ENCODE measurements at regions not wholly inside any gene's neighbourhood (a gene's known extent, or its start where the extent isn't known, plus 50 kb on each side); places are given as distances from the start of the nearest gene placed in this dataset.
A peak's percentile ranks its signal among the peaks of the same experiment; 100 is the strongest.

DNA sequence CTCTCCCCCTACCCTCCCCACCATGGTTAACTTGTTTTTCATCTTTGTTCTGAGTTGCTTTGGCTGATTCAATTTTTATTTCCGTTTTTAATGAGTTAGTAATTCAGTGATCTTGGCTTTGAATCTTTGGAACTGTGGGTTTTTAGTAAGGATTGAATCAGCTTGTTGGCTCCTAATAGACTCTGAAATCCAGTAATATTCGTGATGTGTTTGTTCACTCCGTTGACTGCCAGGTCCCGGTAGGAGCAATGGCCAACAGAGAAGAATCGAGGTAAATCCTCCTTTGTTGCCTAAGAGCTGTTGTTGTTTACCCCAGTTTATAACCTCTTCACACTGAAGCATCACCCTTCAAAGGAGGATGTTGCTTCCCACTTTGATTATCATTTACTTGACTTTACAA lies 92.7 kb downstream of the PCSK1 start:
- no peak for DNase-seq (ENCODE audit: low read depth in 2 of 2)

DNA sequence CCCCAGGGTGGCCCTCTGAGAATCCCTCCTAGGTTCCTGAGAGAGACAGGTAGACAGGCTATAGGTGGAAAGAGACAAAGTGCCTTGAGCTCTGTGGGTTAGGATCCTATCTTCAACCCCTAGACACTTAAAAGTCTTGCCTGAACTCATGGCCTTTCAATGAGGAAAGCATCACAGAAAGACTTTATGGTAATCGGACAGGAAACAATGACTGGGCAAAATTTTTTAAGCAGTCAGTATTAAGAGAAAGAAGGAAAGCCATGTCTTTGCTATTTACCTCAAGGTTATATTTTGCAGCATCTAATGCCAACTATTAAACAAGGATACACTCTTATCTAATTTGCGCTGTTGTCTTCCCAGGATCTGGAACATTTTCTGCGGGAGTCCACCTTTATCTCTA lies 93.2 kb downstream of the PCSK1 start:
- DNase-seq (ENCODE audit: low read depth in 2 of 2), result no peak

DNA sequence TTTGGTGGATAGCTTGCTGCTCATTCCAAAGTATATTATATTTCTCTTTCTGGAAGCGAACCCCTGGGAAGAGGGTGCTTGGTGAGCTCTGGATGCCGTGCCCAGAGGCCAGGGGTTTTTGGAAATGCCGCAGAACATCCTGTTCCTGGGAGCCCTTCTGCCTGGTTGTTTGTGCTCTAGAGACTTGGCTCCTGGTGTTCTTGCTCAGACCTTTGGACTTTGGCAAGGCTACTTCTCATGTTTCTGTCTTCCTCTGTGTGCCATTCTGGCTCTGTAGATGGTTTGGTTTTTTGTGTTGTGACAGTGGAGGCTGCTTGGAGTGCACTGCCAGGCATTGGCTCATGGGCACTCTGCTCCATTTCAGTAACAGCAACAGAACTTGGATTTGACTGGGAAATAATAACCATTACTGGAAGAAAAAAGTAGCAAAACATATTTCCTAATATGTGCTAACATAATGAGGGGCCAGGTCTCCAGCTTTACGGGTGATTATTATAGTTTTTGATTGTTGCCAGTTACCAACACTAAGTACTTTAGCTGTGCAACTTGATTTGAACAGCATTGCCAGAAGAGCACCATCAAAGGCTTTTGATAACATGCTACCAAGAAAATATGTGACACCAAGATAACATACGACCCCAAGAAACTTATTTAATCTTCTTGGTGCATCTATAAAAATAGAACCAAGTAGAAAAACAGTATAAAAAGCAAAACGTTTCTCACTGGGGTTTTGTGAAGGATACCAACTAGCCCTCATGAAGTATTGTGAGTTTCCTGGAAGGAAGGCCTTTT lies 94.2 kb downstream of the PCSK1 start:
- DNase-seq (ENCODE audit: low read depth in 2 of 2), result no peak

DNA sequence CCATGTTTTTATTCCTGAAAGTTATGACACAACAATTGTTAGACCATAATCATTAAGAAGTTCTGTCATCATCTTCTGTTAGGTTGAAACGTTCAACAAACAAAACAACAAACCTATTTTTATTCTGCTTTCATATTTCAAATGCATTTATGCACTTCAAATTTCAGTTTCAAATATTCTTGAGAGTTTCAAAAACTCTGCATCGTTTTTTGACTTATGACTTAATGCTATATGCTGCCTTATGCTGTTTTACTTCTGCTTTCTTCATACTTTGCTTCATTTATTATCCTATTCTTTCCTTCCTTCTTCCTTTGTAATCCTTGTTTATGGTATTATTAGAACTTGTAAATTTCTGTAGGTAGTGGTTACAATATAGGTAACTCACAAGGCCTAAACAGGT lies 95.0 kb downstream of the PCSK1 start:
- DNase-seq (ENCODE audit: low read depth in 2 of 2), result no peak

DNA sequence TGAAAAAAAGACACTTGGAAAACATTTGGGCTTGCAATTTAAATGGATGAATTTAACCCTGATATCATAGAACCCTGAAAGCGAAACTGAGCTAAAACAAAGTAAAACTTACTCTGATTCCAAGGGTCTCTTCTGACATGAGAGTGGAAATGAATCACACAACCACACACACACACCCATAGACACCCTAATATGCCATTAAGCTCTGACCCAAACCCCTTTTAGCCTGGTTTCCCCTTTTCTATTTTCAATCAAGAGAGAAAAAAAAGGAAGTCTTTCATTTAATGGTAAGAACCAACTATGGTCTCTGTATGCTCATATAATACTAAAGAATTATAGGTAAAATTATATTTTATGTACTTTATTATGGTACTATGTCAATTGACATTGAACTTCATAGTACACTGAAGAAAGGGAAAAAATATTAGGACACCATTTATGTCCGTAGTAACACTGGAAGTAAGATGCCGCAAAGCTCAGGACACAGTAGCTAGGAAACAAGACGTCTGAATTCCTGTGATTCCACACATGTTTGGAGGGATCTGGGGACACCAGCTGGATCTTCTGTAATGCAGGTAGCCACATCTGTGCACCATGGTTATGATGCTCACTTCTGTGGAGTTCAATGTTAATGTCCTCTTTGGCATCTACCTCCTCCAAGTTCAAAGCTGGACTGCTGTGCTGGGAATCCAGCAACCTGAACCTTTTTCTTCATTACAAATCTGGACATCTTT lies 95.8 kb downstream of the PCSK1 start:
- no peak for DNase-seq (ENCODE audit: low read depth in 2 of 2)

DNA sequence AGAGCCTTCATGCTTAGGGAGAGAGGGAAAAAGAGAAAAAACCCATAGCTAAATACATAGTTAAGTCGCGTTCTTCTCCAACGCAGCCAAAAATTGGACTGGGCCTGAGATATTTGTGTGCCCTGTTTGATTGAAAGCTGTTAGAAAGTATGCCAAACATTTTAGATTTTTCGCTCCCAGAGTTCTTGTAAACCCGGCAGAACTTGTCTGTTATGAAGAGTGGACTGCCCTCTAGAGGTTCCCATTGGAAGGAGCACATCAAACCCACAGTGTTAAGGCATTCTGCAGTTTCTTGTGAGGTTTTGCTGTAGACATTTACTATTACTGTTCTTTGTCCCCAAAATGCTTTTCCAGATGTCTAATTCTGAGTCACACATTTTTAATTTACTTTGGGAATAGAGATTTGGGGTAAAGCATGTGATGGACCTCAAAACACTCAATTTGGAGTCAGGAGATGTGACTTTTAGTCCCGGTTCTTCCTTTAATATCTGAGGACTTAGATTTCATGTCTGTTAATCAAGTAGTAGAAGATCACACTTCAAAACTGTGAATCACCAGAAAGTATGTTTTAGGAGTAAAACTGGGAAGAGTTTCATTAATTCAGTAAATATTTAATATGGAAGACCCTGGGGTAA lies 96.6 kb downstream of the PCSK1 start:
- peak in 1 of 2 donors; percentile 13 for DNase-seq (ENCODE audit: low read depth in 2 of 2)

DNA sequence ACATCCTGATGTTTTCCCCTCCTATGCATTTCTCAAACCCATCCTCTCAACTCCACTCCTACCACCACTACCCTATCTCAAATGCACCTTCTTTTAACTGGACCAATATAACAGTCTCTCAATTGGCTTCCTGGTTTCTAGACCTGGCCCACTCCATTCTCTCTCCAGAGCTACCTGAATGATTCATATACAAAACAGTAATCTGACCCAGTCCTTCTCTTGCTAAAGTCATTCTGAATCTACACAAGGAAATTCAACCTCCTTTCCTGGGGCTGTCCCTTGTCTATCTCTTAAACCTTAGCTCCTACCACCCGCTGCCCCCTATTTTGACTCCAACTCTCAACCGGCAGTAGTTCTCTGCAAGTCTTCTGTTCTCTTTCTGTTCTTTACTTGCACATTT lies 97.2 kb downstream of the PCSK1 start:
- no peak for DNase-seq (ENCODE audit: low read depth in 2 of 2)

DNA sequence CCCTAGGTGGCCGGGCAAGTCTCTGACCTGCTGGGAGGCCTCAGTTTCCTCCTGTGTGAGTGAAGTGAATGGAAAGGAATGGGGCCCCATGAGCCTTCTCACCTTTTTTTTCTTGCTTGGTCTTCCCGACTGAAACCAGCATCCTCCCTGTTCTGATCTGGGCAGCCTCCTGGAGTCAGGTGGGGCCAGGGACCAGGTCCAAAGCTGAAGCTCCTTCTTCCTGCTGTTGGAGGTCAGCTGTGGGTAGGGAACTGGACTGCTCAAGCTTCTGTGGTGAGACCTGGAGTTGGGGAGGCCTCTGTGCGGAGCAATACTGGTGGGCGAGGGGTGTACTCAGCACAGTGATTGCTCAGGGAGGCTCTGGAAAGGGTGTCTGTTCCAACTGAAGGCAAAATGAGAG lies 99.7 kb downstream of the PCSK1 start:
- DNase-seq (ENCODE audit: low read depth in 2 of 2), result no peak

DNA sequence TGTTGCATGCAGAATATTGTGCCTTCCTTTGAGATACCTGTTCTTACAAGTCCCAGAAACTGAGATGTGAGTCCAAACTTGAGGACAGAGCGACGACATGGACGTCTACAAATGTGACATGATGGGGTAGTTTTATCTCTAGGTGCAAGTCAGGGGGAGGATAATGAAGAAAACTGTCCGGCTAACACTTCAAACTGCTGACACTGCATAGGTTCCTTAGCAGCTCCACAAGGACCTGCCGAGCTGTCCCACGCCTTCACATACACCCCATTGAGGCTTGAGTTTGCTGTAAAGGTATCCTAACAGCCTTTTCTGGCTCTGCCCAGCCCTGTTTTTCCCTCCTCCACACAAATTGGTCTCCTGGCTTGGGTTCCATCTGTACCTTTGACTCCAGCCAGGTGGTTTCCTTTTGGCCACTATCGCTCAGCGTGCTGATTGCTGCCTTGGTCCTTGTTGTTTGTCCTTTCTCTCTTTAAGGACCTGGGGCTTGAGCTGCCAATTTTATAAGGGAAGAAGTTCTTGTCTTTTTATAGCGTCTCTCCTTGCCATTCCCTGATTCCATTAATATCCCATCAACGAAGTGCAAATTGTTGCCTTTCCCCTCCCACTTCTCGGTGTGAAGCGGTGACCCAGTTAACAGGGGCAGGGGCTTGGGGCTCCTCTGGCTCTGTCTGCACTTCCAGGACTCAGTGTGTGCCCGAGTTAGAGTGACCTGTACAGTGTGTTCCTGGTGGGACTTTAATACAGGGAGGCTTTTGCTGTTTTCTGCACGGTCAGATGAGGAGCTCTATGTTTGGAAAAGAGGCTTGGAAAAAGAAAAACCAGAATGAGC lies 100.3 kb downstream of the PCSK1 start:
- no peak for DNase-seq (ENCODE audit: low read depth in 2 of 2)

DNA sequence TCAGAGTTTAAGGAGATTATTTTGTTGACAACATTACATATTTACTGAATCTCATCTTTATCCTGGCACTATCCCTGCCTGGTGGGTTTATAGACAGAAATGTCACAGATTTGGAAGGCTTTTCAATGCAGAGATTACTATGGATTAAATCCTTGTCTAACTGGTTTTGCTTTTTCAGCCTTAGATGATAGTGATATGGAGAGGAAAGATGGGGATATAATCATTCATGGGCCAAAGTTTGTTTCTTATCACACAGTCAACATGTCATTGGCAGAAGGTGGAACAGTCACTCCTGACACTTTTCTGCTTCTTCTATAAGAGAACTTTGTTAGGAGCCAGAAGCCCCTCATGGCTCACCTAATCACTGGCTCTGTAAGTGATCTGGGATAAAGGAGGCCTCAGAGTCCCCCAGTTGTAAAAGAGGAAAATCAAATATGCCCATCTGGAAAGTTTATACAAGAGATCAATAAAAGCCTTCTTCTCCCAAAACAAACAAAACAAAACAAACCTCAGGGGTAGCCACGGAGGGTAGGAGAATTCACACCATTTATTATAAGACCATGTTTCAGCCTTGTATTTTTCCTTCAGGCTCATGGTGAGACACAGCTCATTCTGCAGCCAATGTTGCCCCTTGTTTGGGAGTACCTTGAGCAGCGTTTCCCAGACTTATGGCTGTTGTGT lies 101.2 kb downstream of the PCSK1 start:
- DNase-seq (ENCODE audit: low read depth in 2 of 2), result no peak

DNA sequence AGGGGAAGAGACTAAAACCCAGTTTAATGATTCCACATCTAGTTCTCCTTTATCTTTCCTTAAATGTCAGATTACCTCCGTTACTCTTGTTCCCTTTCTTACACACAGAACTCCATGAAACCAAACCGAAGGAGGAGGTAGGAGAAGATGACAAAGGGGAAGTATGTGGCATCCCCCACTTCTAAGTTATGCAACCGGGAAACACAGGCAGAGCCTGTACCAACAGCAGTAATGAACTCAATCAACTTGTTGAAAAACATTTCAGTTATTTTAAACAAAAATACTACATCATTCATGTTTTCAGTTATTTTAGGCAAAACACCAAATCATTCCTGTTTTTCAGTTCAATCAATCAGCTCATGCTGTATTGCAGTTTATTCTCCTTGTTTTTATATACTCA lies 101.8 kb downstream of the PCSK1 start:
- no peak for DNase-seq (ENCODE audit: low read depth in 2 of 2)

DNA sequence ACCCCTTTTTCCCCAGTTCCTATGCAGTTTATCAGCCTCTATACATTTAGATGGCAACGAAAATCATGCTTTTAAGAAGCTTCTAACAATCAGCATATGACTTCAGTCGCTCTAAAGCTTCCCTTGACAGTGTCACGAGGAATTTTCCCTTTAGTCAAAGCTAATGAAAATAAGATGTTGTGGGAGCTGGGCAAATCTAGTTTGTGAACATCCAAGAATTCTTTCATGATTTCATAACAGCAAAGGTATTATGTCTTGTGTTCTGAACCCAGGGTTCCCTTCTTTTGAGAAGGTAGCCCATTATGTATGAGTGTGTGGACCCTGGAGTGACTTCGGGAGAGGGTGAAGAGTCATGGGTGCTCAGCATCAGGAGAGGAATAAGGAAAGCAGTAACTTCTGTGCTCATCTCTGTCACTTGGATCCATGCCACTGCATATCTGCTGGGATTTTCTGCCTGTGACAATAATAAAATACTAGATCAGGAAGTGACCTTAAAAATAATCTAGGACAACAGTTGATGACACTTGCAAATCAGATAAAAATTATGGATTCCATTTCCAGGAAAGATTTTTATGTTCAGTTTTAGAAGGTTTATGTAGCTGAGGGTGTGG lies 102.4 kb downstream of the PCSK1 start:
- DNase-seq (ENCODE audit: low read depth in 2 of 2), result no peak

DNA sequence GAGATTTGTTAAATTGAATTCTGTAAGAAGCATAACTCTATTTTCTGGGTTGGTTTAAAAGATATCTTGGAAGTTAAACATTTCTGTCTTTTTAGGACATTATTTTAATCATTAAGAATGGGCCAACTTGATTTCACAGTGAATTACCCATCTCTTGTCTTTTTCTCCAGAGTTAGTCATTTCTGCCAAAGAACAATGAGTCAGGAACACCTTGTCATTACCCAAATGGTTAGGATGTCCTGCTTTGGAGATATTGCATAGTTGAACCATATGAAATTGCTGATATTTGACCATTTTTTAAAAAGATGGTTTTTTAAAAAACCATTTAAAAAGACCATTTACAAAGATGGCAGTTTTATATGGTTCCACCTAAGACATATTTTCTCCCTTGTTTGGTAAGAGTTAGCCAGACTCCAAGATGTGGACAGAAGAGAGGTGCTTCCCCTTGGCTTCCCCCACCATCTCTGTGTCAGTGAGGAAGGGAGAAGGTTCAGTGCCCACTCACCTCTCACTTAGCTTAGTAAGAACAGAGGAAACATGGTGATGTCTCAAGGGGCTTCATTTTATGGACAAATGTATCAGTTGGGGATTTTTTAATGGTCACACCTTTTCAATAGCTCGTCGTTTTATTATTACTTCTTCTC lies 103.0 kb downstream of the PCSK1 start:
- DNase-seq (ENCODE audit: low read depth in 2 of 2), result no peak

DNA sequence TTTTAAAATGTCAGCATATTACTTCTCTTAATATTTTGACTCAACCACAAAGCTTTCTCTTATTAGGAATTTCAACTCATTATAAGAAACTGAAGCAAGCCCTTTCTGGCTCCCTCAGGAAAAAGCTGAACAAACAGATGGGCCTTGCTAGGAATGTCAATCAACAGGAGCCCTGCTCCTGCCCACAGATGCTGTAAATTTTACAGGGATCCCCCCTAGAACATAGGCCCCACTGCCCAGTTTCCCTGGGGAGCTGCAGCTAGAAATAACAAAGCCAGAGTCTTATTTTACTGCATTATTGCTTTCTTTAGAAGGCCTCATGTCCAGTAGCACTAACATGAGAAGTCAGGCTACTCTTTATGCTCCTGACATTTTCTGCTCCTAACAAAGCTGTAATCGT lies 103.8 kb downstream of the PCSK1 start:
- no peak for DNase-seq (ENCODE audit: low read depth in 2 of 2)

DNA sequence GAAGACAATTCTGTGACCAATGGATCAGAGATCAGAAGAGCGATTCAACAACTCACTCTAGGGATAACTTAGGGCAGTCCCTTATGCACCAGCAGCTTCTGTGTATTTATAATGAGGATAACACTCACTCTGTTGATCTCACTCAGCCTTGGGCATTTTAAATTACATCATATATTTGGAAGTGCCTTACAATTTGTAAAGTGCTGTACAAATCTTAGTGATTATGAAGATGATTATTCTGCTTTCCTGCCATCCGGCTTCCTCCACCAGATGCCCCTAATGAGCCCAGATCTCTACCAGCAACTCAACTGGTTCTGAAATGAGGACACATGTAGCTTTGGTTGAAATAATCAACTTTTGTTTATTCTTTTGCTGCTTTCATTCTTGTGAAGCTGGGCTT lies 105.3 kb downstream of the PCSK1 start:
- DNase-seq (ENCODE audit: low read depth in 2 of 2), result no peak

DNA sequence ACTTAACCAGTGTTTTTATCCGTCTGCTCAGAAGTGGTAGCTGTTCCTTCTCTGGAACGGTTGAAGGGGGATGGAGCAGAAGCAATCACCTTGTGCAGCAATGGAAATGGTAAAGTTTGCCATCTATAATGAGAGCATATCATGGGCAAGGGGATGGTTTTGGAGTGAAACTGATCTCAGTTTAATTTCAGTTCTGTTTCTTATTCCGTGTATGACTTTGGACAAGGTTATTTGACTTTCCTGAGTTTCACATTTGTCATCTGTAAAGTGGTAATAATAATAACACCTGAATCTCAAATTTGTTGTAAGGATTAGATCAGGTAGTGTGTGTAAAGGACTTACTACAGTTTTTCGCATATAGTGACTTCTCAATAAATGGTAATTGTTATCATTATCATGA lies 106.1 kb downstream of the PCSK1 start:
- no peak for DNase-seq (ENCODE audit: low read depth in 2 of 2)

DNA sequence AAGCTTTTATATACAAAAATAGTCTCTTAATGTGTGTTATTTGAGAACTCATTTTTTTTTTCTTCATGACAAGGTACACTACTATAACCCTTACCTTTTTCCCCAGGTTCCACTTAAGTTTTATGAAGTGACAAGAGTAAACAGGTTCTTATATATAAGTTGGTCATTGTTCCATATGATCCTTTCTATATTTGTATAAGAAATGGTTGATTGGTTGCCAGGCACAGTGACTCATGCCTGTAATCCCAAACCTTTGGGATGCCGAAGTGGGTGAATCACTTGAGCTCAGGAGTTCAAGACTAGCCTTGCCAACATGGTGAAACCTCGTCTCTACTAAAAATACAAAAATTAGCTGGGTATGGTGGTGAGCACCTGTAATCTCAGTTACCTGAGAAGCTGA lies 108.3 kb downstream of the PCSK1 start:
- DNase-seq (ENCODE audit: low read depth in 2 of 2), result no peak

DNA sequence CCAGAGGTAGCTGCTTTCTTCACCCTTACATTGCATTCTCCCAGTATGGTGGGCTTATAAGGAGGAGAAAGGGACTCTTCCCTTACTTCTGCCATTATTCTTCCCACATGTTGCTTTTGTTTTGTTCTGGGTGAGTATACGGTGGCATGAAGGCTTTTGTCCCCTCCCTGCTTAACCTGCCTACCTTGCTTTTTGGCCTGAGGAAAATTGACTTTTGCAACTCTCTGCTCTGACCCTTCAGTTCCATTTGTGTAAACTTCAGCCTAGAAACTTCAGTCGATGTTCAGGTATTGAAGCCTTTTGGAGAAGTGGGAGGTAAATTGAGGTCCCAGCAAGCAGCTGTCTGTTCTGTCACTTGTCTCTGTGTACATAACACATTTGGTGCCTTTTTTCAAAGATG lies 110.2 kb downstream of the PCSK1 start:
- no peak for DNase-seq (ENCODE audit: low read depth in 2 of 2)

DNA sequence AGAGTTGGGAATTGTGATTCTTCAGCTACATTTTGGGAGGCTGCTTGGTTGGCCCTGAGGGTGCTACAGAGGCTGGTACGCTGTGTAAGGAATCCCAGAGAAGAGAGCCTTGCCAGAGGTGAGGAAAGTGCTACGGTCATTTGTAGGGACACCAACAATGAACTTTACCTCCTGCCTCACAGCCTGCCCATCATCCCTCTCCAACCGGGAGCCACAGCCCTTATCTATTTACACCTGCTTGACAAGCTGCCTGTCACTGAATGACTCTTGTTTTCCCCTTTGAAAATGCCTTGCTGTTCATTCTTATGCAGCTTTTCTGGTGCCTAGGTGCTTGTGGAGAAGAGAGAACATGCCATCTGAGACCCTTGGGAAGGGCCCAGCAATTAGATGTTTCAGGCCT lies 110.8 kb downstream of the PCSK1 start:
- DNase-seq (ENCODE audit: low read depth in 2 of 2), result no peak

DNA sequence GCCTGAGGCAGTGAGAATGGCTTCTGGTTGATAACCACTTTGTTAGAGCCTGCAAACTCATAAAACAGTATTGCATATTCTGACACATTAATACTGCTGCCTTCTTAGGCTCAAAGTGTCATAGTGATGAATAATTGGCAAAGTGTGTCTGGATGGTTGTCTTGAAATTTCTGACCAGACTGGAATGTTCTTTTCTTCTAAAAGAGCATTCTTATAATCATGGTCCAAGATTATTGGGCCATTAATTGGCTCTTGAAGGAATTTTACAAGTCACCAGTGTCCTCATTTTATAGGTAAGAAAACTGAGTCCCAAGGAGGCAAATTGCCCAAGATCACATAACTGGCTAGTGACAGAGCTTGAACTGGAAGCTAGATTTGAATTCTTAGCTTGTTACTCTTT lies 111.7 kb downstream of the PCSK1 start:
- DNase-seq (ENCODE audit: low read depth in 2 of 2), result no peak

DNA sequence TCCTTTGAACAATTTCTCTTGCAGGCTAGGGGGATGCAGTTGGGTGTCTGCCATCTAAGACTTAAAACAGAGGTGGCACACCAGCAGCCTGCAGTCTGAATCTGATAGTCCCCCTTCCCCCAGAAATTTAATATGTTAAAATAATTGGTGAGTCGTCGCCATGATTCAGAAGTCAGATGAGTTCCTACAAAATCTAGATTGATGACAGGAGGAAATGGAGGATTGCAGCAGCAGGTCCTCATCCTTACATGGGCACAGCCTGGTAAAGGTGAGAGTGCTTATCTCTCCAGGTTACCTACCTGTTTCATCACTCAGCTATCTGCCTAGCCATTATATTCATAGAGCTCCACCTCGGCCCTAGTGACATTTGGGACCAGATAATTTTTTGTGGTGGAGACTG lies 112.3 kb downstream of the PCSK1 start:
- no peak for DNase-seq (ENCODE audit: low read depth in 2 of 2)

Measured in stimulated activated CD8-positive, alpha-beta memory T cell treated with anti-CD3 and anti-CD28 coated beads, Interleukin-7, amount 100 ng/mL, for 1 hour (primary cell).